NCI-H748 treated with DMSO at 0.1 percent for 48 hours (cell line): ENCODE measurements at regions not wholly inside any gene's neighbourhood (a gene's known extent, or its start where the extent isn't known, plus 50 kb on each side); places are given as distances from the start of the nearest gene placed in this dataset.
A peak's percentile ranks its signal among the peaks of the same experiment; 100 is the strongest.
"Not testable (repeated sequence)": the region's sequence is repeated elsewhere in the genome, so short reads cannot be mapped to it uniquely, and the experiment has no call there.

Source experiments
- DNase-seq: peaks from one replicate; lab custom pipeline; 2025; lab: John Stamatoyannopoulos, UW

DNA sequence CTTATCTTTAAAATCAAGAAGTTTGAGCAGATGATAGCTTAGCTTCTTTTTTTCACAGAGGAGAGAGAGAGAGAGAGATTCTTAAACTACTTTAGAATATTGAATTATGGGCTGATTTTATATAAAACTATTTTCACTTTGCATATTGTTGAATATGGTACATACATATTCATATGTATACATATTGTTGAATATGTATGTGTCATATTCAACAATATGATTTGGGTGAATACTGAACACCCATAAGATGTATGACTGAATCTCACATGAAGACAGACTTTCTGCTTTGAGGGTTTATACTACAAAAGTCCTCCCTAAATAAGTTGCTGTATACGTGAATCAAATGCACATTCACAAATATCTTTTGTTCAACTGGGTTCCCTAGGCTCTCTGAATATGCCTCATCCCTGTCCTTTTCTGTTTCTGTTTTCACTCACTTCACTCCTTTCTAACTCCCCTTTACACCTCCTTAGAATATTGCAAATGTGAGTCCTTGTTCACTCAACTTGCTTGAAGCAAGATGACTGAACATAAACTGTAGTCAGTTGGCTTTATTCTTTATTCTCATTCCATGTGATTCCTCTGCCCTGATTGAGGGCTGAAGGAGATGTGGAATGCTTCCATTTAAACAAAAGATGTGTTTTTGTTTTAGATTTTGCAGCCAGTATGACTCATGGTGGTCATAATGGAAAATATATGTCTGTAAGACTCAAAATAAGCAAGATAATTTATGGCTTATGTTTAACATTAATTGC lies 225.4 kb upstream of the DAB2 start:
- DNase-seq, result no peak

- no peak for DNase-seq
These were observed 224.1 kb upstream of the DAB2 start for GRCh38 chr5:39648848-39649227.

DNA sequence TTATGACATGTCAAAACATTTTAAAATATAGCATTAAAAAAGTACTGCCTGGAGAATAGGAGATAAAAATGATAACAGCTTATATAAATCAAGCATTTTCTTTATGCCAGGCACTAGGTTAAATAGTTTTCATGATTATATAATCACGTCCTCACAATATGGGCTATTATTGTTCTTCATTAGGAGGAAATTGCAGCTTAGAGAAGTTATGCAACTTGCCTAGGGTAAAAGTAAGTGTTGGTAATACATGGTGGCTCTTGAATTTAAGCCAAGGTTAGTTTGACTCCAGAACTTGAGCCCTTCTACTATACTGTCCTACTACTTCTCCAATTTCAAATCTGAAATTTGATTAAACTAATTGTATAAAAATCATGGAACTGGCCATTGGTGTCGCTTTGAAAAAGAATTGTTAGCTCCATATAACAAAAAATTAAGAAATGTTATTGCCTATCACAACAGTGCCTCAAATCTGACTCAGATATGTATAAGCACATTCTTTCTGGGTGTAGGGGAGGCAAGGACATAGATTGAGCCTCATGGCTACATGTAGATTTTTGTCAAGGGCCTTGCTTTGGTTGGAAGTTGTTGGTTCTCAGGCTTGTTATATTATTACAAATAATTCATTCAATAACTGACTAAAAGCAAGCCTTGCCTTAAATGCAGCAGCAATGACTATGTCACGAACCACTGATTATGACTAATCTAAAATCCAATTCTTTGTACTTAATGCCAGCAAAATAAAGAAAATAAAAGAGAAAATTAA lies 223.5 kb upstream of the DAB2 start:
- DNase-seq, result no peak

- DNase-seq, result no peak
These were observed 215.8 kb upstream of the DAB2 start for GRCh38 chr5:39640552-39640951.

- DNase-seq, result no peak
These were observed 214.9 kb upstream of the DAB2 start for GRCh38 chr5:39639618-39640089.

DNA sequence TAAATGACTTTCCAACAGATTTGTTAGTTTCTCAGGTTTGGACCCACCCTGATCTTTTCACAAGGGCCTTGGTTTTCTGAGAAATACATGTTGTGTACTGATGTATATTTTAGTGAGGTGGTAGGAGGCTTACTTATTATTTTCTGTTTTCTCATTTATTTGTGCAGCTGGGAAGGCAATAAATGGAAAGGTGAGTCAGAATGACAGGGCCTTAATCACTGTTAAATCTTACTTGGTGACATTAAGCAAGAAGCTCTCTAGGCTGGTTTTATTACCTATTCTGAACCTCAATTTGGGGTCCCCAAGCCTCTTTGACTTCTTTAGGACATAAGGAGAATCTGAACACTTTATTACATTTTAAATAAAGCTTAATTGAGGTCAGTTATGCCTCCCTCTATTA lies 214.0 kb upstream of the DAB2 start:
- no peak for DNase-seq

DNA sequence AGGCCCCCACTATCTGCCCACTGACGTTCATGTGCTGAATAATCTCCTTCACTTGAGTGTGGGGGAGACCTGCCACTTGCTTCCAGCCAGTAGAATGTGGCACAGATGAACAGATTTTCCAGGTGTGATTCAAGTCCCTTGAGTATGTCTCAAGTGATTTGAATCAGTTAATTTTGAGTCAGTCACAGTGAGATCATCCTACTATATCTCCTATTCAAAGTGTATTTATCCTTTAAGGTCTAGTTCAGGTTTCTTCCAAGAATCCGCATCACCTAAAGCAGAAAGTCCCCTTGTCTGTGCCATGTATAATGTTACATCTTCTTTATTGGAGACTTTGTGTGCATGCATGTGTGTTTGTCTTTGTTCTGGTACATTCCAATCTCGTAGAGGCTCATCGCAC lies 208.3 kb upstream of the DAB2 start:
- DNase-seq, result no peak

DNA sequence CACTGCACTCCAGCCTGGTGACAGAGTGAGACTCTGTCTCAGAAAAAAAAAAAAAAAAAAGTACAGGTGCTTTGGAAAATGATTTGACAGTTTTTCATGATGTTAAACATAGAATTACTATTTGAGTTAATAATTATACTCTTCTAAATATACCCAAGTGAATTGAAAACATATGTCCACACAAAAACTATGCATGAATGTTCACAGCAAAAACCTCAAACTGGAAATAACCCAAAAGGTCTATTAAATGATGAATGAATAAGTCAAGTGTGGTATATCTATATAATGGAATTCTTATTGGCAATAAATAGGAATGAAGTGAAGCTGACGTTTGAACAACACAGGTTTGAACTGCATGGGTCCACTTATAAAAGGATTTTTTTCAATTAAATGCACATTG lies 207.2 kb upstream of the DAB2 start:
- DNase-seq, result no peak

- DNase-seq, result no peak
These were observed 205.2 kb upstream of the DAB2 start for GRCh38 chr5:39629946-39630345.

DNA sequence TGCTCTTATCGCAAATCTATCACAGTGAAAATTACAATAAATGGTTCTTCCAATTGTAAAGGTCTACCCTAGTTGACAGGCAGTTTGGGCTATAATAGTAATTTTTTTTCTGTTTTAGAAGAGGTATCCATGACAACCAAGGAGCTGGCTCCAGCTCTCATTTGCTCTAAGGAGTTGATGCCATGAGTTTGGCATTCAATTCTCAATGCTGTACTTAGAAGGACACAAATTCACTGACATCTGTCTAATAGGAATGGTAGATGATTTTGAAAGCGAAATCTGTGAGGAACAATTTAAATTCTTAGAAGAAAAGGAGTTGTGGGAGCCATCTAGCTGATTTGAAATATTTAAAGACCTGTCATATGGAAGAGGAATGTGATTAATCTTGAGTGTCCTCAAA lies 203.6 kb upstream of the DAB2 start:
- DNase-seq, result no peak

DNA sequence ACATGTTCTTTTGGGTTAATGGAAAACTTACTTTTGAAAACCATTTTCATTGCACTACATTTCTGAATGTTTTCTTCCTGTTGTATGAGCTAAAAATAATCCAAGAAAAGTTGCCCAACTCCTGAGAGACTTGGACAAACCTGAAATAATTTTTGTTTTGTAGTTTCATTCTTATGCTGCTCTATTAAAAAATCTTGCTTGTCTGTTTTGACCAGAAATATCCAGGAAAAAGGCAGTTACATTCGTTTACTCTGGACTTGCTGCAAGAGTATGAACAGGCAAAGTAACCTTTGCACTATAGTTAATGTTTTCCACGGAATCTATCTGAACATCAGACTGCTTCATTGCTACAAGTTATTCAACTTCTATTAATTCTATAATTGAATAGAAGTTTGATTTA lies 200.1 kb upstream of the DAB2 start:
- DNase-seq, result no peak

DNA sequence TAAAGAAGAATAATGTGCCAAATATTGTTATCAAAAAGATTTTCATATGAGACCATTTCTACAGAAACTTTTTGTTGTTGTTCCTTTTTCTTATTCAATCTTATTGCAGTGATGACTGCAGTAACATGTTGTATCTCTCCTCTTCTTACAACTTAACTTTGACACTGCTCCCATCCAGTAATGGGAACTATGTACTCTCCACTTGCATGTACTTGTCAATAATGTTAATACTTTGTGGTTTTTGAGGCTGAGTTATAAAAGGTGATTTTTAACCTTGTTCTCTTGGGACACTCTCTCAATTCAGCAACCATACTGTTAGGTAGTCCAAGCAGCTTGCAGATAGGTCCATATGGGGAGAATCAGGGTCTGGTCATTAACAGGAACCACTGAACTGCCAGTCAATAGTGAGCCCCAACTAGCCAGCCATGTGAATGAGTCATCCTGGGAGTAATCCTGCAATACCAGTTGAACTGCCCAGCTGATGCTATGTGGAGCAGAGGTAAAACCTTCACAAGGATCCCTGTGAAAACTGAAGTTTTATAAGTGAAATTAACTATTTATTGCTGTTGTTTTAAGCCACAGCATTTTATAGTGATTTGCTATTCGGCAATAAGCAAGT lies 199.6 kb upstream of the DAB2 start:
- no peak for DNase-seq

GRCh38 chr5:39623291-39623865 lies 198.6 kb upstream of the DAB2 start:
- DNase-seq, result no peak

DNA sequence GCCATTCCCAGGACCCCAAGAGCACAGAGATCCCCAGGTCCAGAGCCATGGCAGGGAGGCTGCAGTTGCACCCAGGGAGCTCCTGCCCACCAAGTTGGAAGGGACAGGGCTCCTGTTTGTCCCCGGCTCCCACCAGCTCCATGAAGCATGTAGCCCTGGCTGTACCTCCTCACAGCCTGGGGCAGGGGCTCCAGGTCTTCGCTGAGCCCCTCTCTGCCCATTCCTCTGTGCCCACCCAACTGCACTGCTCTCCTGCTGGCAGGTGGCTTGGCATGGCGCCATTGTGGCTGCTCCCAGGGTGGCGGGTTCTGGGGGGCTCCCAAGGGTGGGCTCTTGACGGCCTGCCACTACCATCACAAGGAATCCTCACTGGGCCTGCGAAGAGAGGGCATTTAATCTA lies 197.5 kb upstream of the DAB2 start:
- DNase-seq, result no peak

GRCh38 chr5:39619168-39619818 lies 194.5 kb upstream of the DAB2 start:
- DNase-seq, result no peak

DNA sequence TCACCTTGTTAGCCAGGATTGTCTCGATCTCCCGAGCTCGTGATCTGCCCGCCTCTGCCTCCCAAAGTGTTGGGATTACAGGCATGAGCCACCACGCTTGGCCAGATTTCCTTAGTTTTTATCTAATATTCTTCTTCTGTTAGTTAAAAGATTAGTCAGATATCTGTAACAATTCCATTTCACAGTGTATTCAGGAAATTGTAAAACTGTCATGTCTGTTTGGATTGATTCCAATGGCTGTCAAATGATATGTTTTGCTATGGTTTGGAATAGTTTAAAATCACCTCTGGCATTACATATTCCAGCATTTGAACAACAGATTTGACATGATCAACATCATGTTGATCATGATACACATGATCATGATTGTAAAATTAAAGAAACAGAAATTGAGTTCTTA lies 193.6 kb upstream of the DAB2 start:
- no peak for DNase-seq

DNA sequence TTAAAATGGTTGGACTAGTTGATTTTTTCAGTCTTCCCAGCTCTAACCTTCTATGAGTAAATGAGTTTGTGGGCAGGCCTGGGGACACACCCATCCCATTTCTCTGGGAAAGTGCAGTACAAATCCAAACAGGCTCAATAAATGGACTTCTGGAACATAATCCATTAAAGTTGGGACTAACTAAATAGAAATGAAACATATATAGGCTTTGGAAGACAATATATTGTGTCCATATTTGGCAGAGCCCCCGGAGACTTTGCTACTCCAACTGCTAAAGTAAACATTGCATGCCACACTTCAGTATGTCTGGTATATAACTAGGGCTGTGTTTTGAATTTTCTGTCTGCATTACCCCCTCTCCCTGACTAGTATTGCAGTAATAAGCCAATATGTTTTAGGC lies 191.4 kb upstream of the DAB2 start:
- peak; percentile 63 for DNase-seq

GRCh38 chr5:39611076-39611475 lies 186.3 kb upstream of the DAB2 start:
- not testable (repeated sequence) for DNase-seq

GRCh38 chr5:39608024-39608423 lies 183.2 kb upstream of the DAB2 start:
- no peak for DNase-seq

GRCh38 chr5:39606591-39606990 lies 181.8 kb upstream of the DAB2 start:
- DNase-seq, result no peak

DNA sequence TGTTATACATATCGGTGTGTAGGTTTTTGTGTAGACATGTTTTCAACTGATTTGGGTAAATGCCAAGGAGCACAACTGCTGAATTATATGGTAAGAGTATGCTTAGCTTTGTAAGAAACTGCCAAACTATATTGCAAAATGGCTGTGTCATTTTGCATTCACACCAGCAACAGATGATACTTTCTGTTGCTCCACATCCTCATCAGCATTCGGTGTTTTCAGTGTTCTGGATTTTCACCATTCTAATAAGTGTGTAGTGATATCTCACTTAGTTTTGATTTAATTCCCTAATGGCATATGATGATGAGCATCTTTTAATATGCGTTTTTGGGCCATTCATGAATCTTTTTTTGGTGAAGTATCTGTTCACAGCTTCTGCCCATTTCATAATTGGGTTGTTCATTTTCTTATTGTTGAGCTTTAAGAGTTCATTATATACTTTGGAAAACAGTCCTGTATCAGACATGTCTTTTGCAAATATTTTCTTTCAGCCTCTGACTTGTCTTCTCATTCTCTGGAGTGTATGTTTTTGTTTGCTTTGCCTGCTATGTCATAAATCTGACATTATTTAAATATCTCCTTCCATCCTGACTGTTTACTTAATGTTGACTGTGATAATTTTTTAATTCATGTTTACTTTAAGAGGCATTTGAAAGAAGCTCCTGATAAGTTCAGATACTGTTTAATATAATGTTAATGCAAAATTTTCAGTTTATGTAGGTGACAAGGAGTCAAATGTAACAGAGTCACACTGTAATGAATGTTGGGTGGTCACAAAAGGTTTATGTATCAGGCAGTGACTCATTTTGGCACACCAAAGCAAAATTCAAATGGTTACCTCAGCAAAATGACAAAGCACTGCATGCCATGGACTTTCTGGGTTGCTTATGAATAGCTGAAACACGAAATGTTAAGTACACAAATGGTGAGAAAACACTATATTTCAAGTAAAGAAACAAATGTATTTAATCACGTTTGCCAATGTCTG lies 181.1 kb upstream of the DAB2 start:
- DNase-seq, result peak; percentile 87
